Loucy (cell line): ENCODE measurements at regions not wholly inside any gene's neighbourhood (a gene's known extent, or its start where the extent isn't known, plus 50 kb on each side); places are given as distances from the start of the nearest gene placed in this dataset.

Source experiments
- EZH2phosphoT487 ChIP-seq: fragments of 200-600 bp; IDR thresholded peaks from 2 replicates; pipeline ENCODE4 v1.6.1; 2018; ENCODE audit warnings: antibody characterized with exemption, mild to moderate bottlenecking, moderate library complexity, borderline replicate concordance
- TF ChIP-seq, protein P1 (sequence below): fragments of 200-600 bp; sonication (generic); conservative IDR thresholded peaks from 2 replicates; pipeline ENCODE4 v1.5.1; 2014; ENCODE audit warnings: mild to moderate bottlenecking, antibody characterized with exemption, low read length

DNA sequence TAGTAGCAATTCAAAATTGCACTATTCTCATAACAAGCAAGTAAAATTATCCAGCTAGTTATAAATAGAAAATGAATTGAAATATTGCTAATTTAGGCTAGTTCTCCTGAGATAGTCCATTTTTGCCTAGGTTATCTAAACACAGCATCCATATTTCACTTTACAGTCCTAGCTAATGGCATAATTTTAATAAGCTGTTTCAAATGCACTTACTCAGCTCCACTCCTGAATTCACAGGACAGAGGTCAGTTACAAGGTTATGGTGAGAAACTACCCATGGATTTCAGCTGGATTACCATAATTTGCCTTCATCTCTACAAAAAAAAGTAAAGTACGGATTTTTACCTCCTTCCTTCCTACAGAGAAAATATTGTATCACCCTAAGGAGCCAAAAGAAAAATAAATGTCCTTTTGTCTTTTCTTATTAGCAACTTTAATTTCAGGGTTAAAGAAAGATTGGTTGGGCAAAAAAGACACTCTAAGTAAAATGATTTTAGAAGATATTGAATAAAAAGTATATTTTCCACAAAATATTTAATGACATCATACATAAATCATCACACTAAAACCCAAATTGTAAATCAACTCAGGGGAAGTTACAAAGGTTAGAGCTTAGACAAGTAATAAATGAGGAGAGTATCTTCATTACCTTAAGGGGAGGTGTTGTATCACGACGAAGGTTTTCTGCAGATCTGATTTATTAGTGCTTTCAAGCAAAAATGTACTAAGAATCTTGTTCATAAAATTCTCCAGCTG, 377.4 kb downstream of the C12orf50 start:
- TF ChIP-seq, protein P1, sequence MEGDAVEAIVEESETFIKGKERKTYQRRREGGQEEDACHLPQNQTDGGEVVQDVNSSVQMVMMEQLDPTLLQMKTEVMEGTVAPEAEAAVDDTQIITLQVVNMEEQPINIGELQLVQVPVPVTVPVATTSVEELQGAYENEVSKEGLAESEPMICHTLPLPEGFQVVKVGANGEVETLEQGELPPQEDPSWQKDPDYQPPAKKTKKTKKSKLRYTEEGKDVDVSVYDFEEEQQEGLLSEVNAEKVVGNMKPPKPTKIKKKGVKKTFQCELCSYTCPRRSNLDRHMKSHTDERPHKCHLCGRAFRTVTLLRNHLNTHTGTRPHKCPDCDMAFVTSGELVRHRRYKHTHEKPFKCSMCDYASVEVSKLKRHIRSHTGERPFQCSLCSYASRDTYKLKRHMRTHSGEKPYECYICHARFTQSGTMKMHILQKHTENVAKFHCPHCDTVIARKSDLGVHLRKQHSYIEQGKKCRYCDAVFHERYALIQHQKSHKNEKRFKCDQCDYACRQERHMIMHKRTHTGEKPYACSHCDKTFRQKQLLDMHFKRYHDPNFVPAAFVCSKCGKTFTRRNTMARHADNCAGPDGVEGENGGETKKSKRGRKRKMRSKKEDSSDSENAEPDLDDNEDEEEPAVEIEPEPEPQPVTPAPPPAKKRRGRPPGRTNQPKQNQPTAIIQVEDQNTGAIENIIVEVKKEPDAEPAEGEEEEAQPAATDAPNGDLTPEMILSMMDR: no peak
- no peak for TF ChIP-seq EZH2phosphoT487
